ENCODE measurements at regions not wholly inside any gene's neighbourhood (a gene's known extent, or its start where the extent isn't known, plus 50 kb on each side); places are given as distances from the start of the nearest gene placed in this dataset.

- TF ChIP-seq CTCF (IDR thresholded peaks at IDR 0.05; ENCODE audit: insufficient read depth, low read depth, low read length, missing control alignments): no peak
- no peak for DNase-seq (ENCODE audit: low read depth)
- H3K4me3 ChIP-seq (ENCODE audit: low read length): no peak overlapping the region
Measured at GRCh38 chr10:130843051-130843653, 468.4 kb downstream of the TCERG1L start.

- no peak for DNase-seq (ENCODE audit: low read depth)
- TF ChIP-seq CTCF (IDR thresholded peaks at IDR 0.05; ENCODE audit: insufficient read depth, low read depth, low read length, missing control alignments): no peak
- no peak overlapping the region for H3K4me3 ChIP-seq (ENCODE audit: low read length)
Measured at GRCh38 chr10:130844310-130844709, 467.2 kb downstream of the TCERG1L start.

- no peak for TF ChIP-seq CTCF (IDR thresholded peaks at IDR 0.05; ENCODE audit: insufficient read depth, low read depth, low read length, missing control alignments)
- no peak overlapping the region for H3K4me3 ChIP-seq (ENCODE audit: low read length)
- DNase-seq (ENCODE audit: low read depth): no peak
Measured at GRCh38 chr10:130847170-130847569, 464.4 kb downstream of the TCERG1L start.

- no peak overlapping the region for H3K4me3 ChIP-seq (ENCODE audit: low read length)
- no peak for TF ChIP-seq CTCF (IDR thresholded peaks at IDR 0.05; ENCODE audit: insufficient read depth, low read depth, low read length, missing control alignments)
- DNase-seq (ENCODE audit: low read depth): no peak
Measured at GRCh38 chr10:130848855-130849254, 462.7 kb downstream of the TCERG1L start.

GRCh38 chr10:130854151-130854550 is 457.4 kb downstream of the TCERG1L start:
- no peak for TF ChIP-seq CTCF (IDR thresholded peaks at IDR 0.05; ENCODE audit: insufficient read depth, low read depth, low read length, missing control alignments)
- DNase-seq (ENCODE audit: low read depth): no peak
- H3K4me3 ChIP-seq (ENCODE audit: low read length): no peak overlapping the region

- no peak overlapping the region for H3K4me3 ChIP-seq (ENCODE audit: low read length)
- TF ChIP-seq CTCF (IDR thresholded peaks at IDR 0.05; ENCODE audit: insufficient read depth, low read depth, low read length, missing control alignments): no peak
- no peak for DNase-seq (ENCODE audit: low read depth)
Measured at GRCh38 chr10:130857631-130858295, 453.8 kb downstream of the TCERG1L start.

- no peak for TF ChIP-seq CTCF (IDR thresholded peaks at IDR 0.05; ENCODE audit: insufficient read depth, low read depth, low read length, missing control alignments)
- DNase-seq (ENCODE audit: low read depth): no peak
- no peak overlapping the region for H3K4me3 ChIP-seq (ENCODE audit: low read length)
Measured at GRCh38 chr10:130858626-130859025, 452.9 kb downstream of the TCERG1L start.

Data from epithelial cell of esophagus (primary cell).